ENCODE measurements at regions not wholly inside any gene's neighbourhood (a gene's known extent, or its start where the extent isn't known, plus 50 kb on each side); places are given as distances from the start of the nearest gene placed in this dataset.

DNA sequence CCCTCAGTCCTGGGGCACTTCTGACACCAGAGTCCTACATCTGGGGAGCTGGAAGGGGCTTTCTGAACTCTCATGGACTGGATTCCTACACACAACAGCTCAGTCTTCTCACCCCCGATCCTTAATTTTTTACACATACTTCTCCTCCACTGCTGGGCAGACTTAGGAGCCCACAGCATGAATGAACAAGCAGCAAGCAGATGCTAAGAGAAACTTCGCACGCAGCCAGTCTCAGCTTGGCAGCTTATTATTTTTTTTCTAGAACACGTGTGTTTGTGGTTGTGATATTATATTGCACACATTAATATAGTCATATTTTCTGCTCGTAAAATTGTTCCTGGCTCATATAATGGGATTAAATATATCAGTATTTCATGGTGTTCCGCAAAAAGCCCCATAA is 50.9 kb upstream of the LOXL4 start:
- intact Hi-C loops (cut with micrococcal nuclease), result loop anchor here (5.0 kb wide), 1 partner anchor 148 kb away; no protein-coding TSS in a partner anchor
- no peak for TF ChIP-seq JUN (IDR thresholded peaks at IDR 0.05; ENCODE audit: borderline replicate concordance, insufficient read depth, insufficient read length, low read depth)
- Histone ChIP-seq H2AFZ (ENCODE audit: low read depth, low read length) (no peak overlapping the region), H3K9ac (replicated peaks; ENCODE audit: extremely low read depth, insufficient read depth, low read length) (no peak overlapping the region), H3K4me3 (replicated peaks in 1 of 3; ENCODE audit: insufficient read depth in 1 of 3, low read depth in 1 of 3, low read length in 3 of 3) (no peak overlapping the region), H3K9me3 (replicated peaks; ENCODE audit: control insufficient read depth, insufficient read depth, low read length) (no peaks in the 10 kb centered on the region), H3K9me1 (replicated peaks; ENCODE audit: control insufficient read depth, extremely low read depth, insufficient read depth, low read length) (no peaks in the 10 kb centered on the region), H3K79me2 (ENCODE audit: control insufficient read depth, insufficient read depth, low read length) (no peaks in the 10 kb centered on the region), H3K27ac (ENCODE audit: insufficient read depth, low read depth, low read length) (no peak overlapping the region), H3K4me1 (ENCODE audit: control insufficient read depth, extremely low read depth, insufficient read depth, low read length) (peaks cover 25% of the 10 kb centered on the region), H3K4me2 (ENCODE audit: insufficient read depth, low read length) (no peak overlapping the region), H4K20me1 (replicated peaks; ENCODE audit: control insufficient read depth, extremely low read depth, insufficient read depth, low read length) (no peaks in the 10 kb centered on the region), H3K36me3 (ENCODE audit: control insufficient read depth in 2 of 2, extremely low read depth in 1 of 2, insufficient read depth in 2 of 2, low read length in 2 of 2) (no peaks in the 10 kb centered on the region), H3K27me3 (ENCODE audit: control insufficient read depth in 2 of 2, insufficient read depth in 2 of 2, low read length in 2 of 2) (peaks cover 0 to 3% of the 10 kb centered on the region in 2 experiments)
- dilution Hi-C loops (cut with MboI; ENCODE audit: extremely low pct_ligation_motif_present, low sequenced_read_pairs), result no loop called here
- ChIA-PET POLR2A (no interaction called here), CTCF (interaction anchor here (1.4 to 3.1 kb wide), 2 partner anchors 107 to 149 kb away, joined by 3 to 12 read pairs; no protein-coding TSS in a partner anchor)
- no TSS peak for BruUV-seq (replicated peaks)
- no peak for DNase-seq (ENCODE audit: low read depth, low spot score)
- no peak for FAIRE-seq

All from endothelial cell of umbilical vein (primary cell).